ENCODE measurements at regions not wholly inside any gene's neighbourhood (a gene's known extent, or its start where the extent isn't known, plus 50 kb on each side); places are given as distances from the start of the nearest gene placed in this dataset.

DNA sequence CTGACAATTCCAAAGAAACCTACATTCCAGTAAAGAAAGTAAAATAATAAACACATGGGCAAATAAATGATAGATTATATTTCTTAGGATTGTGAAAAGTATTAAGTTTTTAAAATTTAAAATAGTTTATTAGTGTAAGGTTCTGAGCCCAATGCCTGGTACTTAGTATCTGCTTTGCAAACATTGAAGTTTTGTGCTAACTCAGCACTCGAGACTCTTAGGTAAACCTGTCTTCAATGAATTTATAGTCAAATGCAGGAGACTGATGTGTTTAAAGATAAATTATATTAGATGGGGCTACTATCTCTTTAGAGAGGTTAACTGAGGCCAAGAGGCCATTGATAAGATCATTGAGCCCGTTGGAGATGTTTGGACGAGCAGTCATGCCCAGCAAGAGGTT is 138.3 kb upstream of the SALL1 start:
- no peak for TF ChIP-seq RARB (CRISPR knock-in tag; IDR thresholded peaks at IDR 0.05)
- no peak for TF ChIP-seq ARNTL (CRISPR knock-in tag; IDR thresholded peaks at IDR 0.05; ENCODE audit: borderline replicate concordance, low read depth)
- no peak for TF ChIP-seq TOX (CRISPR knock-in tag; IDR thresholded peaks at IDR 0.05; ENCODE audit: borderline replicate concordance)
- TF ChIP-seq ZC3H10 (CRISPR knock-in tag; IDR thresholded peaks at IDR 0.05): no peak
- TF ChIP-seq CSDC2 (CRISPR knock-in tag; IDR thresholded peaks at IDR 0.05): no peak
- TF ChIP-seq ZFP30 (CRISPR knock-in tag; IDR thresholded peaks at IDR 0.05): no peak
- TF ChIP-seq PATZ1 (CRISPR knock-in tag; IDR thresholded peaks at IDR 0.05; ENCODE audit: borderline replicate concordance): no peak
- TF ChIP-seq ZFP3 (CRISPR knock-in tag; IDR thresholded peaks at IDR 0.05): no peak
- TF ChIP-seq ZNF565 (CRISPR knock-in tag; conservative IDR thresholded peaks at IDR 0.05; ENCODE audit: low read depth): no peak
- no peak for TF ChIP-seq TCF4 (CRISPR knock-in tag; IDR thresholded peaks at IDR 0.05; ENCODE audit: borderline replicate concordance)
- no peak for TF ChIP-seq SNAI2 (CRISPR knock-in tag; IDR thresholded peaks at IDR 0.05)
- TF ChIP-seq ISL1 (CRISPR knock-in tag; IDR thresholded peaks at IDR 0.05): no peak
- no peak for TF ChIP-seq GLIS3 (CRISPR knock-in tag; IDR thresholded peaks at IDR 0.05)
